Caco-2 (cell line): ENCODE measurements at regions not wholly inside any gene's neighbourhood (a gene's known extent, or its start where the extent isn't known, plus 50 kb on each side); places are given as distances from the start of the nearest gene placed in this dataset.

Source experiments
- BruUV-seq: library from RNA; stranded (reverse); fragments of 400-500 nt; replicated peaks from 2 replicates; lab custom pipeline; 2021; lab: Mats Ljungman, UMichigan
- CTCF ChIA-PET: fragments of 300-600 bp; sonication (Branson Sonifier 250); formaldehyde crosslinking; loops from one replicate; lab custom pipeline; 2022; ENCODE audit warnings: antibody characterized with exemption; lab: Charles Lee
- POLR2A ChIA-PET: fragments of 300-600 bp; sonication (Branson Sonifier 250); formaldehyde crosslinking; loops from one replicate; lab custom pipeline; 2022; ENCODE audit warnings: antibody characterized with exemption; lab: Charles Lee
- DNase-seq, 2 experiments: peaks; one replicate each; pipeline versions ENCODE4 v3.0.0 to v3.0.0-alpha.2; 2020 to 2022
- H3K27me3 ChIP-seq: replicated peaks from 2 replicates; pipeline ENCODE4 v1.6.0; 2011; ENCODE audit warnings: low read length; ENCODE audit not compliant: control insufficient read depth, insufficient read depth
- H3K36me3 ChIP-seq: 2 replicates; pipeline ENCODE4 v1.5.1; 2011; ENCODE audit warnings: low read length; ENCODE audit not compliant: control insufficient read depth, insufficient read depth
- H3K4me1 ChIP-seq: fragments of 250-450 bp; sonication (Bioruptor Pico); 2 replicates; pipeline ENCODE4 v1.5.1; 2020; ENCODE audit warnings: mild to moderate bottlenecking
- H3K4me3 ChIP-seq: 2 replicates; pipeline ENCODE4 v1.5.1; 2011; ENCODE audit warnings: low read depth, mild to moderate bottlenecking, control low read depth, low read length
- H3K9me3 ChIP-seq: fragments of 250-450 bp; sonication (Bioruptor Pico); 2 replicates; pipeline ENCODE4 v1.5.1; 2020; ENCODE audit warnings: mild to moderate bottlenecking, moderate library complexity
- H3K27ac Mint-ChIP-seq: one replicate; pipeline ENCODE4 v1.8.0; 2022; ENCODE audit warnings: mixed read lengths; ENCODE audit not compliant: unreplicated experiment
- H3K27me3 Mint-ChIP-seq: one replicate; pipeline ENCODE4 v1.8.0; 2022; ENCODE audit warnings: mixed read lengths; ENCODE audit not compliant: insufficient read depth, unreplicated experiment
- H3K36me3 Mint-ChIP-seq: one replicate; pipeline ENCODE4 v1.8.0; 2022; ENCODE audit warnings: mild to moderate bottlenecking, mixed read lengths; ENCODE audit not compliant: insufficient read depth, unreplicated experiment
- H3K4me1 Mint-ChIP-seq: one replicate; pipeline ENCODE4 v1.8.0; 2022; ENCODE audit warnings: low read depth, mixed read lengths; ENCODE audit not compliant: unreplicated experiment
- H3K4me3 Mint-ChIP-seq: one replicate; pipeline ENCODE4 v1.8.0; 2022; ENCODE audit warnings: mild to moderate bottlenecking, moderate library complexity, mixed read lengths; ENCODE audit not compliant: unreplicated experiment
- H3K9me3 Mint-ChIP-seq: one replicate; pipeline ENCODE4 v1.8.0; 2022; ENCODE audit warnings: mixed read lengths; ENCODE audit not compliant: unreplicated experiment
- intact Hi-C: fragments of 100-400 bp; cut with micrococcal nuclease; formaldehyde crosslinking; loops from one replicate; pipeline ENCODE4 v1.10.0; 2022; ENCODE audit not compliant: unreplicated experiment
- TF ChIP-seq, protein P1 (sequence below), 2 experiments: fragments of 200-600 bp in 1 of 2; IDR thresholded peaks; 1 replicate in 1 of 2; 2 replicates in 1 of 2; pipeline versions ENCODE4 v1.5.1 to v1.8.0; 2011 to 2022; ENCODE audit warnings: antibody characterized with exemption in 1 of 2, control low read depth in 1 of 2, inconsistent platforms in 1 of 2, low read depth in 1 of 2, low read length in 1 of 2, mild to moderate bottlenecking in 1 of 2, moderate library complexity in 1 of 2; ENCODE audit not compliant: insufficient read depth in 1 of 2, severe bottlenecking in 1 of 2, unreplicated experiment in 1 of 2

DNA sequence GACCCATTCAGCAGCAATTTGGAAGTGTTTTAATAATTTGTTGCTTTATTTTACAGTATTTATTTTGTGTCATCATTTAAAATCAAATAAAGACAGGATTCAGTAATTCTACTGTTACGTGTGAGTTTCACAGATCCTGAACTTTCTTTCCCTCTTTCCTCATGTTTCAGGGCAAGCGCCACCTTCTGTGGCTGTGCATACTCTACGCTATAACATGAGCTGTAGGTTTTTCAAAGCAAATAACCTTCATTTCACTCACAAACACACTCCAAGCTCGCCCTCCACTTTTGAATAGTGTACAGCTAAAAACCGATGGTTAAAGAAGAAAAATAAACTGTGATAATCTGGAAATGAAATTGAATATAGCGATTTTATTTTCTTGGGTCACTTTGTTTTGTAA, 753.3 kb downstream of the OLFM4 start:
- ChIA-PET POLR2A (no interaction called here), CTCF (interaction anchor here (0.7 to 1.8 kb wide), 4 partner anchors 263 to 1463 kb away, joined by 3 to 32 read pairs (median 8); no protein-coding TSS in a partner anchor)
- no peak overlapping the region for H3K4me3 Mint-ChIP-seq
- H3K27ac Mint-ChIP-seq = no peak overlapping the region
- H3K27me3 Mint-ChIP-seq = peaks cover 11% of the 10 kb centered on the region
- Histone ChIP-seq H3K9me3 (no peaks in the 10 kb centered on the region), H3K27me3 (no peaks in the 10 kb centered on the region; the same call in 1 of the 2 replicates), H3K4me1 (no peaks in the 10 kb centered on the region), H3K36me3 (no peaks in the 10 kb centered on the region), H3K4me3 (no peak overlapping the region)
- H3K9me3 Mint-ChIP-seq = no peaks in the 10 kb centered on the region
- BruUV-seq = no TSS peak
- H3K4me1 Mint-ChIP-seq = no peaks in the 10 kb centered on the region
- TF ChIP-seq, protein P1, sequence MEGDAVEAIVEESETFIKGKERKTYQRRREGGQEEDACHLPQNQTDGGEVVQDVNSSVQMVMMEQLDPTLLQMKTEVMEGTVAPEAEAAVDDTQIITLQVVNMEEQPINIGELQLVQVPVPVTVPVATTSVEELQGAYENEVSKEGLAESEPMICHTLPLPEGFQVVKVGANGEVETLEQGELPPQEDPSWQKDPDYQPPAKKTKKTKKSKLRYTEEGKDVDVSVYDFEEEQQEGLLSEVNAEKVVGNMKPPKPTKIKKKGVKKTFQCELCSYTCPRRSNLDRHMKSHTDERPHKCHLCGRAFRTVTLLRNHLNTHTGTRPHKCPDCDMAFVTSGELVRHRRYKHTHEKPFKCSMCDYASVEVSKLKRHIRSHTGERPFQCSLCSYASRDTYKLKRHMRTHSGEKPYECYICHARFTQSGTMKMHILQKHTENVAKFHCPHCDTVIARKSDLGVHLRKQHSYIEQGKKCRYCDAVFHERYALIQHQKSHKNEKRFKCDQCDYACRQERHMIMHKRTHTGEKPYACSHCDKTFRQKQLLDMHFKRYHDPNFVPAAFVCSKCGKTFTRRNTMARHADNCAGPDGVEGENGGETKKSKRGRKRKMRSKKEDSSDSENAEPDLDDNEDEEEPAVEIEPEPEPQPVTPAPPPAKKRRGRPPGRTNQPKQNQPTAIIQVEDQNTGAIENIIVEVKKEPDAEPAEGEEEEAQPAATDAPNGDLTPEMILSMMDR (IDR thresholded peaks at IDR 0.05; ENCODE audit: insufficient read depth in 1 of 2, low read depth in 1 of 2, low read length in 1 of 2, severe bottlenecking in 1 of 2, unreplicated experiment in 1 of 2) = peak in 1 of 2 experiments; percentile 32
- H3K36me3 Mint-ChIP-seq = no peaks in the 10 kb centered on the region
- intact Hi-C loops = loop anchor here (1.0 to 10.0 kb wide), 4 partner anchors 415 to 755 kb away; no protein-coding TSS in a partner anchor
- no peak for DNase-seq

DNA sequence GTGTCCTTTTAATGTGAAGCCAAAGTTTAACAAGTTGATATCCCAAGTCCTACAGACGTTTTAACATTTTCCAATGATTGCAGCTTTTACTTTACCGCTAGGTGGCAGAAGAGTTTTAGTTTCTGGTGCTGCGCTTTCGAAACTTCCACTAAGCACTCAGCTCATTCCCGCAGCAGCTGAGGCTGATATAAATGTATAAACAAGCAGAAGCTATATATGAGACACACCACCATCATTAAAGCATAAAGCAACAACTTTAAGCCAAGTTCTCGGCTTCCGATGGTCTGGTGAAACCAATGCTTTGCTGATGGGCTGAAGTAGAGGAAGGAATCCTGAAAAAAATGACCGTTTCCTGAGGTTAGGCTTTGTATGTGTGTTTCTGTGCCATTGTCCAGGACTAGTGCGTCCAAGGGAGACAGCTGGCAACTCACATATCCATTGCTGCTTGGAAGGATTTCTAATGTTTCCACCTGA, 753.9 kb downstream of the OLFM4 start:
- H3K27me3 Mint-ChIP-seq = peaks cover 11% of the 10 kb centered on the region
- H3K4me1 ChIP-seq = no peaks in the 10 kb centered on the region
- H3K9me3 ChIP-seq = no peaks in the 10 kb centered on the region
- no peak overlapping the region for H3K4me3 ChIP-seq
- DNase-seq = peak in 1 of 2 experiments; percentile 52
- ChIA-PET CTCF (interaction anchor here (0.7 to 1.8 kb wide), 5 partner anchors 263 to 1463 kb away, joined by 3 to 32 read pairs (median 6); no protein-coding TSS in a partner anchor), POLR2A (no interaction called here)
- no peaks in the 10 kb centered on the region; the same call in 1 of the 2 replicates for H3K27me3 ChIP-seq
- TF ChIP-seq, protein P1 (IDR thresholded peaks at IDR 0.05; ENCODE audit: insufficient read depth in 1 of 2, low read depth in 1 of 2, low read length in 1 of 2, severe bottlenecking in 1 of 2, unreplicated experiment in 1 of 2) = peak; percentile 73 to 83
- no peak overlapping the region for H3K27ac Mint-ChIP-seq
- no peaks in the 10 kb centered on the region for H3K9me3 Mint-ChIP-seq
- H3K4me1 Mint-ChIP-seq = no peaks in the 10 kb centered on the region
- no peaks in the 10 kb centered on the region for H3K36me3 ChIP-seq
- intact Hi-C loops = loop anchor here (1.0 to 10.0 kb wide), 4 partner anchors 415 to 754 kb away; no protein-coding TSS in a partner anchor
- no peaks in the 10 kb centered on the region for H3K36me3 Mint-ChIP-seq
- H3K4me3 Mint-ChIP-seq = no peak overlapping the region
- no TSS peak for BruUV-seq

DNA sequence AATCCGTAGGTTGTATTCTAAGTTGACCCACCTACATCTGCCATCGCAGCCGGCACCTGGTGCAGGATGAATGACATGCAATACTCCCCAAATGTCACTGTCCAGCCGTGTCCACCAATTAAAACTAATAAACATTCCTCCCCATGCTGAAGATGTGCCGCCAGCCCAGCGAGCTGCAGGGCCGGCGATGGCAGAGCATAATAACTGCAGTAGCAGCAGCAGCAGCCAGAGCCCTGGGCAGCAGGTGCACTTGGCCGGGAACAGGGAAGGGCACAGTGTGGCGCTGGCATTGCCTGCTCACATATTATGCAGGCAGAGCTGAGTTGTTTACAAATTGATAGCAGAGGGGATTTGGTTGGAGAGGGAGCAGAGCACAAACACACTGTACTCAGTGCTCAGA, 754.9 kb downstream of the OLFM4 start:
- H3K4me3 Mint-ChIP-seq = no peak overlapping the region
- H3K36me3 ChIP-seq = no peaks in the 10 kb centered on the region
- POLR2A ChIA-PET = no interaction called here
- no peaks in the 10 kb centered on the region for H3K36me3 Mint-ChIP-seq
- TF ChIP-seq, protein P1 (IDR thresholded peaks at IDR 0.05; ENCODE audit: insufficient read depth in 1 of 2, low read depth in 1 of 2, low read length in 1 of 2, severe bottlenecking in 1 of 2, unreplicated experiment in 1 of 2) = no peak
- no peaks in the 10 kb centered on the region for H3K4me1 Mint-ChIP-seq
- BruUV-seq = no TSS peak
- H3K27ac Mint-ChIP-seq = no peak overlapping the region
- H3K4me3 ChIP-seq = no peak overlapping the region
- H3K9me3 Mint-ChIP-seq = no peaks in the 10 kb centered on the region
- intact Hi-C loops = loop anchor here (2.0 to 10.0 kb wide), 3 partner anchors 416 to 753 kb away; no protein-coding TSS in a partner anchor
- H3K9me3 ChIP-seq = no peaks in the 10 kb centered on the region
- CTCF ChIA-PET = interaction anchor here (1.8 kb wide), 1 partner anchor 533 kb away, joined by 32 read pairs; no protein-coding TSS in a partner anchor
- no peak for DNase-seq
- H3K27me3 ChIP-seq = no peaks in the 10 kb centered on the region; the same call in 1 of the 2 replicates
- no peaks in the 10 kb centered on the region for H3K4me1 ChIP-seq
- peaks cover 11% of the 10 kb centered on the region for H3K27me3 Mint-ChIP-seq
